Mesendoderm (in vitro differentiated cells): ENCODE measurements at regions not wholly inside any gene's neighbourhood (a gene's known extent, or its start where the extent isn't known, plus 50 kb on each side); places are given as distances from the start of the nearest gene placed in this dataset.

Experiments used
- DNase-seq: peaks from one replicate; pipeline ENCODE4 v3.0.0; 2013
- H2AK5ac ChIP-seq: 2 replicates; pipeline ENCODE4 v1.6.1; 2013; ENCODE audit warnings: low read length, inconsistent platforms
- H2BK120ac ChIP-seq: 2 replicates; pipeline ENCODE4 v1.6.1; 2013; ENCODE audit warnings: low read depth, mild to moderate bottlenecking, low read length, moderate library complexity, mixed read lengths
- H2BK15ac ChIP-seq: replicated peaks from 2 replicates; pipeline ENCODE4 v1.6.1; 2013; ENCODE audit warnings: low read depth, mild to moderate bottlenecking, moderate library complexity
- H2BK5ac ChIP-seq: 2 replicates; pipeline ENCODE4 v1.6.1; 2013; ENCODE audit warnings: low read length, inconsistent platforms
- H3K18ac ChIP-seq: 2 replicates; pipeline ENCODE4 v1.6.1; 2013; ENCODE audit warnings: mild to moderate bottlenecking, low read length, mixed read lengths
- H3K23ac ChIP-seq: one replicate; pipeline ENCODE4 v1.6.1; 2013; ENCODE audit warnings: low read length
- H3K27ac ChIP-seq: 2 replicates; pipeline ENCODE4 v1.5.1; 2013; ENCODE audit warnings: low read depth, mild to moderate bottlenecking, inconsistent platforms, low read length, moderate library complexity
- H3K27me3 ChIP-seq: 2 replicates; pipeline ENCODE4 v1.6.1; 2013; ENCODE audit warnings: low read length, control low read depth, mild to moderate bottlenecking, inconsistent platforms; ENCODE audit not compliant: insufficient read depth, poor library complexity
- H3K36me3 ChIP-seq: 2 replicates; pipeline ENCODE4 v1.6.1; 2013; ENCODE audit warnings: low read length, inconsistent platforms; ENCODE audit not compliant: control insufficient read depth, insufficient read depth
- H3K4ac ChIP-seq: one replicate; pipeline ENCODE4 v1.6.1; 2013; ENCODE audit warnings: low read depth, mild to moderate bottlenecking, low read length, moderate library complexity
- H3K4me1 ChIP-seq: 2 replicates; pipeline ENCODE4 v1.6.1; 2013; ENCODE audit warnings: low read depth, low read length, inconsistent platforms; ENCODE audit not compliant: control insufficient read depth
- H3K4me2 ChIP-seq: 2 replicates; pipeline ENCODE4 v1.6.1; 2013; ENCODE audit warnings: low read length
- H3K4me3 ChIP-seq: 2 replicates; pipeline ENCODE4 v1.5.1; 2013; ENCODE audit warnings: mild to moderate bottlenecking, low read length
- H3K56ac ChIP-seq: one replicate; pipeline ENCODE4 v1.6.1; 2013; ENCODE audit warnings: low read length
- H3K79me1 ChIP-seq: 2 replicates; pipeline ENCODE4 v1.6.1; 2013; ENCODE audit warnings: low read length, inconsistent platforms
- H3K79me2 ChIP-seq: 2 replicates; pipeline ENCODE4 v1.6.1; 2013; ENCODE audit warnings: mild to moderate bottlenecking, low read length; ENCODE audit not compliant: control insufficient read depth, insufficient read depth
- H3K9ac ChIP-seq: 2 replicates; pipeline ENCODE4 v1.6.1; 2013; ENCODE audit warnings: low read length, inconsistent platforms
- H4K5ac ChIP-seq: one replicate; pipeline ENCODE4 v1.6.1; 2013; ENCODE audit warnings: low read length
- H4K8ac ChIP-seq: one replicate; pipeline ENCODE4 v1.6.1; 2013; ENCODE audit warnings: low read depth, mild to moderate bottlenecking, control low read depth, low read length, moderate library complexity
- WGBS: extraction: QIAGEN DNeasy Blood & Tissue Kit; methylation state at CpG from one replicate; pipeline ENCODE4 v1.1.7; 2013; ENCODE audit warnings: low lambda C conversion rate, missing lambda C conversion rate; ENCODE audit not compliant: insufficient coverage; ENCODE audit errors: extremely low coverage; 5-methylcytosine and 5-hydroxymethylcytosine counted together

- Histone ChIP-seq H2BK15ac (no peak overlapping the region), H3K27ac (no peak overlapping the region)
These were observed 168.2 kb downstream of the SH2D4B start for GRCh38 chr10:80705899-80706298.

GRCh38 chr10:80708185-80708584 is 170.5 kb downstream of the SH2D4B start:
- H3K79me1 ChIP-seq: no peaks in the 10 kb centered on the region
- no peaks in the 10 kb centered on the region for H3K27me3 ChIP-seq
- no peak overlapping the region for H2AK5ac ChIP-seq
- H3K56ac ChIP-seq: no peak overlapping the region
- no peak overlapping the region for H3K4me2 ChIP-seq
- H2BK120ac ChIP-seq: no peak overlapping the region
- no peak overlapping the region for H3K18ac ChIP-seq
- H2BK5ac ChIP-seq: no peak overlapping the region
- no peak overlapping the region for H3K23ac ChIP-seq
- no peak for DNase-seq
- H4K8ac ChIP-seq: no peak overlapping the region
- no peaks in the 10 kb centered on the region for H3K79me2 ChIP-seq
- H3K4me3 ChIP-seq: no peak overlapping the region
- H3K27ac ChIP-seq: no peak overlapping the region
- no peaks in the 10 kb centered on the region for H3K4me1 ChIP-seq
- H3K9ac ChIP-seq: no peak overlapping the region
- no peak overlapping the region for H4K5ac ChIP-seq
- no peak overlapping the region for H2BK15ac ChIP-seq
- 100% methylated on average over 1 of the region's 2 CpGs for WGBS
- H3K36me3 ChIP-seq: no peaks in the 10 kb centered on the region
- no peak overlapping the region for H3K4ac ChIP-seq

More at GRCh38 chr10:80705899-80706298, 168.2 kb downstream of the SH2D4B start:
- Histone ChIP-seq H4K5ac (no peak overlapping the region), H3K18ac (no peak overlapping the region), H3K56ac (no peak overlapping the region), H2BK5ac (no peak overlapping the region), H4K8ac (no peak overlapping the region), H3K4me1 (no peaks in the 10 kb centered on the region), H3K79me2 (no peaks in the 10 kb centered on the region), H3K23ac (no peak overlapping the region), H3K27me3 (no peaks in the 10 kb centered on the region), H3K36me3 (no peaks in the 10 kb centered on the region), H3K4me2 (no peak overlapping the region), H2BK120ac (no peak overlapping the region), H2AK5ac (no peak overlapping the region), H3K9ac (no peak overlapping the region), H3K4ac (no peak overlapping the region), H3K4me3 (no peak overlapping the region), H3K79me1 (no peaks in the 10 kb centered on the region)
- DNase-seq: no peak

GRCh38 chr10:80708808-80709207 is 171.1 kb downstream of the SH2D4B start:
- Histone ChIP-seq H2AK5ac (no peak overlapping the region), H3K79me2 (no peaks in the 10 kb centered on the region), H3K9ac (no peak overlapping the region), H3K56ac (no peak overlapping the region), H2BK5ac (no peak overlapping the region), H3K4me2 (no peak overlapping the region), H2BK120ac (no peak overlapping the region), H3K79me1 (no peaks in the 10 kb centered on the region), H2BK15ac (no peak overlapping the region), H4K8ac (no peak overlapping the region), H3K27ac (no peak overlapping the region), H3K23ac (no peak overlapping the region), H3K36me3 (no peaks in the 10 kb centered on the region), H3K4ac (no peak overlapping the region), H3K18ac (no peak overlapping the region), H4K5ac (no peak overlapping the region), H3K27me3 (no peaks in the 10 kb centered on the region), H3K4me3 (no peak overlapping the region), H3K4me1 (no peaks in the 10 kb centered on the region)
- DNase-seq: no peak
- no CpG with 5 or more reads among the region's 1 CpG for WGBS

- Histone ChIP-seq H3K27me3 (no peaks in the 10 kb centered on the region), H3K36me3 (no peaks in the 10 kb centered on the region), H3K56ac (no peak overlapping the region), H2BK15ac (no peak overlapping the region), H3K4me1 (no peaks in the 10 kb centered on the region), H2AK5ac (no peak overlapping the region), H3K27ac (no peak overlapping the region), H3K4me2 (no peak overlapping the region), H4K8ac (no peak overlapping the region), H4K5ac (no peak overlapping the region), H3K79me1 (no peaks in the 10 kb centered on the region), H3K9ac (no peak overlapping the region), H3K23ac (no peak overlapping the region), H3K4ac (peak overlapping the region; percentile 24), H3K18ac (no peak overlapping the region), H2BK5ac (no peak overlapping the region), H2BK120ac (no peak overlapping the region), H3K4me3 (no peak overlapping the region), H3K79me2 (no peaks in the 10 kb centered on the region)
- peak; percentile 27 for DNase-seq
- no CpG with 5 or more reads among the region's 5 CpGs for WGBS
These were observed 172.2 kb downstream of the SH2D4B start for GRCh38 chr10:80709866-80710265.

- Histone ChIP-seq H2BK120ac (no peak overlapping the region), H2AK5ac (no peak overlapping the region), H3K9ac (no peak overlapping the region), H3K4me1 (peaks cover 2% of the 10 kb centered on the region), H3K18ac (no peak overlapping the region), H4K5ac (no peak overlapping the region), H3K79me1 (no peaks in the 10 kb centered on the region), H4K8ac (no peak overlapping the region), H3K79me2 (no peaks in the 10 kb centered on the region), H3K27ac (no peak overlapping the region), H3K4me3 (no peak overlapping the region), H3K27me3 (no peaks in the 10 kb centered on the region), H3K56ac (no peak overlapping the region), H2BK5ac (no peak overlapping the region), H3K23ac (no peak overlapping the region), H3K4me2 (no peak overlapping the region), H3K36me3 (no peaks in the 10 kb centered on the region), H3K4ac (no peak overlapping the region), H2BK15ac (no peak overlapping the region)
- peak; percentile 19 for DNase-seq
- no CpG with 5 or more reads among the region's 11 CpGs for whole genome bisulfite sequencing
These were observed 175.8 kb downstream of the SH2D4B start for GRCh38 chr10:80713398-80713928.

GRCh38 chr10:80714566-80714965 is 176.9 kb downstream of the SH2D4B start:
- no CpG with 5 or more reads among the region's 11 CpGs for WGBS
- H4K5ac ChIP-seq: no peak overlapping the region
- no peak overlapping the region for H4K8ac ChIP-seq
- H2BK5ac ChIP-seq: no peak overlapping the region
- H3K4me3 ChIP-seq: no peak overlapping the region
- H3K36me3 ChIP-seq: no peaks in the 10 kb centered on the region
- no peak overlapping the region for H3K4ac ChIP-seq
- H3K27ac ChIP-seq: no peak overlapping the region
- no peaks in the 10 kb centered on the region for H3K79me2 ChIP-seq
- H3K56ac ChIP-seq: no peak overlapping the region
- no peak overlapping the region for H3K23ac ChIP-seq
- no peaks in the 10 kb centered on the region for H3K27me3 ChIP-seq
- H2AK5ac ChIP-seq: no peak overlapping the region
- H3K9ac ChIP-seq: no peak overlapping the region
- H3K79me1 ChIP-seq: no peaks in the 10 kb centered on the region
- H2BK120ac ChIP-seq: no peak overlapping the region
- H3K4me1 ChIP-seq: peaks cover 2% of the 10 kb centered on the region
- no peak for DNase-seq
- H2BK15ac ChIP-seq: no peak overlapping the region
- no peak overlapping the region for H3K4me2 ChIP-seq
- H3K18ac ChIP-seq: no peak overlapping the region
